Naive thymus-derived CD4-positive, alpha-beta T cell (primary cell): ENCODE measurements at regions not wholly inside any gene's neighbourhood (a gene's known extent, or its start where the extent isn't known, plus 50 kb on each side); places are given as distances from the start of the nearest gene placed in this dataset.

Source experiments
- ATAC-seq: fragments of 150-1000 bp; cut with Tn5 transposase; 2 replicates; pipeline ENCODE4 v1.10.0; 2021; ENCODE audit warnings: mild to moderate bottlenecking, moderate library complexity
- CTCF ChIA-PET: fragments of 350-600 bp; sonication (Branson Sonifier 250); formaldehyde crosslinking; loops from one replicate; lab custom pipeline; 2021; ENCODE audit warnings: antibody characterized with exemption; lab: Charles Lee
- POLR2A ChIA-PET: fragments of 350-600 bp; sonication (Branson Sonifier 250); formaldehyde crosslinking; loops from one replicate; lab custom pipeline; 2021; ENCODE audit warnings: antibody characterized with exemption, inconsistent platforms; lab: Charles Lee
- DNase-seq, 9 donors: peaks; one replicate each; pipeline versions ENCODE4 v3.0.0 to v3.0.0-alpha.2; 2020 to 2022; ENCODE audit warnings: mixed read lengths in 1 of 9
- H3K27ac ChIP-seq: one replicate; pipeline ENCODE4 v1.7.0; 2013; ENCODE audit warnings: mild to moderate bottlenecking, low read depth, low read length, moderate library complexity
- H3K27me3 ChIP-seq, 2 donors: one replicate each; pipeline ENCODE4 v1.7.0; 2013; ENCODE audit warnings: low read length in 2 of 2, mild to moderate bottlenecking in 2 of 2, moderate library complexity in 2 of 2; ENCODE audit not compliant: control insufficient read depth in 2 of 2, insufficient read depth in 2 of 2
- H3K36me3 ChIP-seq, 3 experiments: 1 replicate in 2 of 3; 2 replicates in 1 of 3; pipeline ENCODE4 v1.7.0; 2013; ENCODE audit warnings: low read length in 3 of 3, mild to moderate bottlenecking in 3 of 3, moderate library complexity in 1 of 3; ENCODE audit not compliant: insufficient read depth in 3 of 3, control insufficient read depth in 2 of 3
- H3K4me1 ChIP-seq, 2 donors: one replicate each; pipeline ENCODE4 v1.7.0; 2013; ENCODE audit warnings: low read length in 2 of 2, mild to moderate bottlenecking in 2 of 2, moderate library complexity in 1 of 2; ENCODE audit not compliant: control insufficient read depth in 2 of 2, insufficient read depth in 2 of 2
- H3K4me3 ChIP-seq: 2 replicates; pipeline ENCODE4 v1.7.0; 2013; ENCODE audit warnings: mild to moderate bottlenecking, low read length
- H3K9me3 ChIP-seq, 3 experiments: 1 replicate in 2 of 3; 2 replicates in 1 of 3; pipeline ENCODE4 v1.7.0; 2013; ENCODE audit warnings: low read length in 3 of 3; ENCODE audit not compliant: control insufficient read depth in 2 of 3
- H3K27ac Mint-ChIP-seq, 9 donors: one replicate each; pipeline ENCODE4 v1.8.0; 2020 to 2022; ENCODE audit warnings: mixed read lengths in 9 of 9, mild to moderate bottlenecking in 8 of 9, moderate library complexity in 5 of 9, inconsistent platforms in 2 of 9
- H3K27me3 Mint-ChIP-seq, 5 donors: one replicate each; pipeline ENCODE4 v1.8.0; 2021 to 2022; ENCODE audit warnings: mixed read lengths in 5 of 5, mild to moderate bottlenecking in 1 of 5
- H3K36me3 Mint-ChIP-seq, 5 donors: one replicate each; pipeline ENCODE4 v1.8.0; 2020 to 2022; ENCODE audit warnings: mixed read lengths in 5 of 5, mild to moderate bottlenecking in 3 of 5, inconsistent platforms in 1 of 5
- H3K4me1 Mint-ChIP-seq, 7 donors: one replicate each; pipeline ENCODE4 v1.8.0; 2020 to 2022; ENCODE audit warnings: mixed read lengths in 7 of 7, mild to moderate bottlenecking in 3 of 7, inconsistent platforms in 1 of 7
- H3K4me3 Mint-ChIP-seq, 10 donors: one replicate each; pipeline ENCODE4 v1.8.0; 2020 to 2022; ENCODE audit warnings: mild to moderate bottlenecking in 10 of 10, mixed read lengths in 10 of 10, moderate library complexity in 6 of 10, inconsistent platforms in 2 of 10
- H3K9me3 Mint-ChIP-seq, 11 donors: one replicate each; pipeline ENCODE4 v1.8.0; 2020 to 2022; ENCODE audit warnings: mixed read lengths in 11 of 11, mild to moderate bottlenecking in 4 of 11, inconsistent platforms in 1 of 11, moderate library complexity in 1 of 11
- intact Hi-C, 2 donors: fragments of 100-400 bp; cut with micrococcal nuclease; formaldehyde crosslinking; loops; one replicate each; pipeline ENCODE4 v1.15.1; 2023

- no peak for ATAC-seq
- H3K36me3 ChIP-seq, result no peaks in the 10 kb centered on the region
- ChIA-PET CTCF (no interaction called here), POLR2A (no interaction called here)
- Mint-ChIP-seq H3K4me3 (no peak overlapping the region), H3K27me3 (peaks cover 0 to 3% (median 0%) of the 10 kb centered on the region in 5 donors), H3K4me1 (no peaks in the 10 kb centered on the region), H3K36me3 (no peaks in the 10 kb centered on the region), H3K9me3 (peaks cover 0 to 6% (median 0%) of the 10 kb centered on the region in 11 donors), H3K27ac (no peak overlapping the region)
- no peak overlapping the region for H3K27ac ChIP-seq
- intact Hi-C loops, result no loop called here
- no peak overlapping the region for H3K4me3 ChIP-seq
- no peaks in the 10 kb centered on the region for H3K27me3 ChIP-seq
- no peaks in the 10 kb centered on the region for H3K4me1 ChIP-seq
- H3K9me3 ChIP-seq, result no peaks in the 10 kb centered on the region
- DNase-seq, result no peak
These were observed 150.5 kb upstream of the L3MBTL4 start for GRCh38 chr18:6564950-6565814.

GRCh38 chr18:6565815-6566081, 151.0 kb upstream of the L3MBTL4 start:
- Mint-ChIP-seq H3K4me1 (no peaks in the 10 kb centered on the region), H3K27ac (no peak overlapping the region), H3K9me3 (peaks cover 0 to 6% (median 0%) of the 10 kb centered on the region in 11 donors), H3K4me3 (no peak overlapping the region), H3K36me3 (no peaks in the 10 kb centered on the region), H3K27me3 (peaks cover 0 to 3% (median 0%) of the 10 kb centered on the region in 5 donors)
- intact Hi-C loops, result no loop called here
- no peaks in the 10 kb centered on the region for H3K4me1 ChIP-seq
- ChIA-PET POLR2A (no interaction called here), CTCF (no interaction called here)
- no peak overlapping the region for H3K27ac ChIP-seq
- ATAC-seq, result no peak
- DNase-seq, result no peak
- no peak overlapping the region for H3K4me3 ChIP-seq
- no peaks in the 10 kb centered on the region for H3K27me3 ChIP-seq
- H3K36me3 ChIP-seq, result no peaks in the 10 kb centered on the region
- H3K9me3 ChIP-seq, result no peaks in the 10 kb centered on the region

- Histone ChIP-seq H3K4me1 (no peaks in the 10 kb centered on the region), H3K9me3 (no peaks in the 10 kb centered on the region), H3K4me3 (no peak overlapping the region), H3K27ac (no peak overlapping the region), H3K36me3 (no peaks in the 10 kb centered on the region), H3K27me3 (no peaks in the 10 kb centered on the region)
- Mint-ChIP-seq H3K9me3 (peaks cover 0 to 6% (median 0%) of the 10 kb centered on the region in 11 donors), H3K4me3 (no peak overlapping the region), H3K36me3 (no peaks in the 10 kb centered on the region), H3K4me1 (no peaks in the 10 kb centered on the region), H3K27ac (no peak overlapping the region), H3K27me3 (peaks cover 0 to 3% (median 0%) of the 10 kb centered on the region in 5 donors)
- POLR2A ChIA-PET, result no interaction called here
- intact Hi-C loops, result no loop called here
- CTCF ChIA-PET, result no interaction called here
- DNase-seq (no peak), ATAC-seq (no peak)
These were observed 151.7 kb upstream of the L3MBTL4 start for GRCh38 chr18:6566338-6566911.

GRCh38 chr18:6569813-6570212, 155.1 kb upstream of the L3MBTL4 start:
- H3K27ac Mint-ChIP-seq, result no peak overlapping the region
- H3K9me3 Mint-ChIP-seq, result peaks cover 0 to 6% (median 0%) of the 10 kb centered on the region in 11 donors
- ChIA-PET POLR2A (no interaction called here), CTCF (no interaction called here)
- H3K27me3 Mint-ChIP-seq, result no peaks in the 10 kb centered on the region
- no peaks in the 10 kb centered on the region for H3K36me3 Mint-ChIP-seq
- ATAC-seq, result no peak
- no peak overlapping the region for H3K27ac ChIP-seq
- DNase-seq, result no peak
- no peaks in the 10 kb centered on the region for H3K9me3 ChIP-seq
- no peak overlapping the region for H3K4me3 ChIP-seq
- no peak overlapping the region for H3K4me3 Mint-ChIP-seq
- H3K4me1 Mint-ChIP-seq, result no peaks in the 10 kb centered on the region
- H3K36me3 ChIP-seq, result no peaks in the 10 kb centered on the region
- intact Hi-C loops, result no loop called here
- H3K4me1 ChIP-seq, result no peaks in the 10 kb centered on the region
- H3K27me3 ChIP-seq, result no peaks in the 10 kb centered on the region

GRCh38 chr18:6570581-6571238, 156.0 kb upstream of the L3MBTL4 start:
- no peaks in the 10 kb centered on the region for H3K4me1 ChIP-seq
- DNase-seq, result no peak
- H3K4me3 Mint-ChIP-seq, result no peak overlapping the region
- no peaks in the 10 kb centered on the region for H3K9me3 ChIP-seq
- CTCF ChIA-PET, result no interaction called here
- H3K9me3 Mint-ChIP-seq, result peaks cover 0 to 6% (median 0%) of the 10 kb centered on the region in 11 donors
- POLR2A ChIA-PET, result no interaction called here
- no peaks in the 10 kb centered on the region for H3K27me3 ChIP-seq
- no peaks in the 10 kb centered on the region for H3K27me3 Mint-ChIP-seq
- no peak overlapping the region for H3K27ac ChIP-seq
- no peak for ATAC-seq
- H3K27ac Mint-ChIP-seq, result no peak overlapping the region
- H3K4me1 Mint-ChIP-seq, result no peaks in the 10 kb centered on the region
- no peak overlapping the region for H3K4me3 ChIP-seq
- no peaks in the 10 kb centered on the region for H3K36me3 Mint-ChIP-seq
- no peaks in the 10 kb centered on the region for H3K36me3 ChIP-seq
- intact Hi-C loops, result no loop called here

- H3K27me3 Mint-ChIP-seq, result no peaks in the 10 kb centered on the region
- CTCF ChIA-PET, result no interaction called here
- intact Hi-C loops, result no loop called here
- H3K4me3 ChIP-seq, result no peak overlapping the region
- ATAC-seq, result no peak
- no peaks in the 10 kb centered on the region for H3K4me1 ChIP-seq
- no peaks in the 10 kb centered on the region for H3K9me3 ChIP-seq
- no peaks in the 10 kb centered on the region for H3K36me3 ChIP-seq
- peaks cover 0 to 6% (median 0%) of the 10 kb centered on the region in 11 donors for H3K9me3 Mint-ChIP-seq
- no peaks in the 10 kb centered on the region for H3K36me3 Mint-ChIP-seq
- no peaks in the 10 kb centered on the region for H3K4me1 Mint-ChIP-seq
- no peak overlapping the region for H3K27ac ChIP-seq
- POLR2A ChIA-PET, result no interaction called here
- no peaks in the 10 kb centered on the region for H3K27me3 ChIP-seq
- DNase-seq, result no peak
- no peak overlapping the region for H3K27ac Mint-ChIP-seq
- H3K4me3 Mint-ChIP-seq, result no peak overlapping the region
These were observed 156.5 kb upstream of the L3MBTL4 start for GRCh38 chr18:6571239-6571602.
